ENCODE measurements at regions not wholly inside any gene's neighbourhood (a gene's known extent, or its start where the extent isn't known, plus 50 kb on each side); places are given as distances from the start of the nearest gene placed in this dataset.

DNA sequence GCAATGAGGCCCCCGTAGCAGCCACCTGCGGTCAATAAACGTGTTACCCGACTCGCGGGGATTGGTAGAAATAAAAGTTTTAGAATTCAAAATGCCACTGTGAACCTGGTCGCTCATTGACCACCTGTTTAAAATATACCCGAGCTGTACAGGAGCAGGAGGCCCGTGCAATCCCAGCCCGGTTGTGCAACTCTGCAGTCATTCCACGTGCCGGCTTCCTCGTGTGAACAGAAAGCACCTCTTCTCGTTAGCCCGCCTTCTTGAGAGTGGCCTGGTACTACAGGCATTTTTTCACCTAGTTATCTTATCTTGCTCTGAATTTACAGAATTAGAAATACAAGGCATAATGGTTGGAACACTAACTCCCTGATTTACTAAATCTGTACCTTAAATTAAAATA is 660.7 kb downstream of the GALR1 start:
- TF ChIP-seq EZH2 (IDR thresholded peaks at IDR 0.05; ENCODE audit: low read length, missing control alignments): no peak
- TF ChIP-seq, protein P1, sequence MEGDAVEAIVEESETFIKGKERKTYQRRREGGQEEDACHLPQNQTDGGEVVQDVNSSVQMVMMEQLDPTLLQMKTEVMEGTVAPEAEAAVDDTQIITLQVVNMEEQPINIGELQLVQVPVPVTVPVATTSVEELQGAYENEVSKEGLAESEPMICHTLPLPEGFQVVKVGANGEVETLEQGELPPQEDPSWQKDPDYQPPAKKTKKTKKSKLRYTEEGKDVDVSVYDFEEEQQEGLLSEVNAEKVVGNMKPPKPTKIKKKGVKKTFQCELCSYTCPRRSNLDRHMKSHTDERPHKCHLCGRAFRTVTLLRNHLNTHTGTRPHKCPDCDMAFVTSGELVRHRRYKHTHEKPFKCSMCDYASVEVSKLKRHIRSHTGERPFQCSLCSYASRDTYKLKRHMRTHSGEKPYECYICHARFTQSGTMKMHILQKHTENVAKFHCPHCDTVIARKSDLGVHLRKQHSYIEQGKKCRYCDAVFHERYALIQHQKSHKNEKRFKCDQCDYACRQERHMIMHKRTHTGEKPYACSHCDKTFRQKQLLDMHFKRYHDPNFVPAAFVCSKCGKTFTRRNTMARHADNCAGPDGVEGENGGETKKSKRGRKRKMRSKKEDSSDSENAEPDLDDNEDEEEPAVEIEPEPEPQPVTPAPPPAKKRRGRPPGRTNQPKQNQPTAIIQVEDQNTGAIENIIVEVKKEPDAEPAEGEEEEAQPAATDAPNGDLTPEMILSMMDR (conservative IDR thresholded peaks at IDR 0.05 in 1 of 2, IDR thresholded peaks at IDR 0.05 in 1 of 2; ENCODE audit: low read depth in 1 of 2, low read length in 2 of 2): no peak
- no peak overlapping the region for H3K4me2 ChIP-seq (ENCODE audit: extremely low read depth, insufficient read depth, low read length)
- no peaks in the 10 kb centered on the region for H3K36me3 ChIP-seq (ENCODE audit: control insufficient read depth, insufficient read depth, low read length)
- no peak overlapping the region for H3K27ac ChIP-seq (ENCODE audit: insufficient read depth, low read length)
- no peak overlapping the region for H2AFZ ChIP-seq (ENCODE audit: low read length)
- no peak overlapping the region for H3K4me3 ChIP-seq (replicated peaks in 1 of 4; ENCODE audit: control extremely low read depth in 1 of 4, insufficient read depth in 1 of 4, low read depth in 3 of 4, low read length in 4 of 4)
- no peaks in the 10 kb centered on the region for H3K9me3 ChIP-seq (ENCODE audit: control insufficient read depth, insufficient read depth, low read depth, low read length)
- H4K20me1 ChIP-seq (ENCODE audit: control insufficient read depth, extremely low read depth, insufficient read depth, low read length): no peaks in the 10 kb centered on the region
- no peak overlapping the region for H3K9ac ChIP-seq (ENCODE audit: insufficient read depth, low read length)
- no peaks in the 10 kb centered on the region for H3K4me1 ChIP-seq (ENCODE audit: control insufficient read depth, extremely low read depth, insufficient read depth, low read length)
- DNase-seq (ENCODE audit: low read depth in 2 of 2): no peak
- no peaks in the 10 kb centered on the region for H3K79me2 ChIP-seq (ENCODE audit: control insufficient read depth, insufficient read depth, low read length)
- no peaks in the 10 kb centered on the region for H3K27me3 ChIP-seq (ENCODE audit: control insufficient read depth, insufficient read depth, low read length)

DNA sequence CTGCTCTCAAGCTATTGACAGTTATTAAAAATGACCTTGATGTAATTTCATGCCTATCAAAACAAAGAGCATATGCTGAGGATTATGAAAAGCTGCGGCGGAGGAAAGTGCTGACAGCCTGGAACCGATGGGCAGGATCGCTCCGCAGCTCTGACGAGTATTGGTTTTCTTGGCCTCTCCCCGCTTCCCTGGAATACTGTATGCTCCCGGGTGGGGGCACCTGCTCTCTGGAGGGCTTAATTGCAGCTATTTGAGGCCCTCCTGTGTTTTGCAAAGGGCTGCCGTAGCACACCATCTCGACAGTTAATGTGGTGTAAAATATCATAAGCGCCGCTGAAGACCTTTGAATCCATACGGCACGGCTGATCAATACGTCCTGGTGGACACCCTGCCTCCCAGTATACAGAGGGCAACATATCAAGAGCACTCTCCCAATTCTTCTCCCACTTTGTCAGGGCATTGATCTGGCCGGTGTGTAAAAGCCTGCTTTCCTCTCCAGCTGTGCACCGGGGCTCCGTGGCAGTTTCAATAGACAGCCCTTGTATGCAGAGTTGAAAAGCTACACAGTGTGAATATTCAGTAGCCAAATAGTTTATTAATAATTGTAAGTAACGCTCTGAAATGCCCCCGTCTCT is 662.4 kb downstream of the GALR1 start:
- Histone ChIP-seq H3K79me2 (ENCODE audit: control insufficient read depth, insufficient read depth, low read length) (no peaks in the 10 kb centered on the region), H3K27me3 (ENCODE audit: control insufficient read depth, insufficient read depth, low read length) (no peaks in the 10 kb centered on the region), H3K27ac (ENCODE audit: insufficient read depth, low read length) (no peak overlapping the region), H3K36me3 (ENCODE audit: control insufficient read depth, insufficient read depth, low read length) (no peaks in the 10 kb centered on the region), H4K20me1 (ENCODE audit: control insufficient read depth, extremely low read depth, insufficient read depth, low read length) (no peaks in the 10 kb centered on the region), H3K4me2 (ENCODE audit: extremely low read depth, insufficient read depth, low read length) (no peak overlapping the region), H2AFZ (ENCODE audit: low read length) (no peak overlapping the region), H3K9ac (ENCODE audit: insufficient read depth, low read length) (no peak overlapping the region), H3K4me1 (ENCODE audit: control insufficient read depth, extremely low read depth, insufficient read depth, low read length) (no peaks in the 10 kb centered on the region), H3K9me3 (ENCODE audit: control insufficient read depth, insufficient read depth, low read depth, low read length) (no peaks in the 10 kb centered on the region), H3K4me3 (replicated peaks in 1 of 4; ENCODE audit: control extremely low read depth in 1 of 4, insufficient read depth in 1 of 4, low read depth in 3 of 4, low read length in 4 of 4) (no peak overlapping the region)
- no peak for DNase-seq (ENCODE audit: low read depth in 2 of 2)
- TF ChIP-seq EZH2 (IDR thresholded peaks at IDR 0.05; ENCODE audit: low read length, missing control alignments): no peak
- TF ChIP-seq, protein P1 (conservative IDR thresholded peaks at IDR 0.05 in 1 of 2, IDR thresholded peaks at IDR 0.05 in 1 of 2; ENCODE audit: low read depth in 1 of 2, low read length in 2 of 2): no peak

DNA sequence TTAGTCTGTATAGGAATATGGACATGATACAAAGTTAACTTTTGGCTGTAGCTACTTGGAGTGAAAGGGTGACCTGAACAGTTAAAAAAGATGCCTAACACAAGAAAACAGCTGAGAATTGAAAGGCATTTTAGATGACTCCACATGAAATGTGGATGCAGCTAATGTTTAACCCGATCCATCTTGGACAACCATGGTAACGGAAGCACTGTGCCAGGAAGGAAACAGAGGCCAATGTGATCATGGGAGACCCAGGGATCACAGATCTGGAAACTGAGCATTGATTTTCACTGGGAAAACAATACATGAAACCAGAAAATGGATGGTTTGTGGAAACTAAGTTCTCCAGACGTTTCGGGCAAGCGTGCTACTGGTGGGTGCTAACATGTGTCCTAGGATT is 669.1 kb downstream of the GALR1 start:
- H3K36me3 ChIP-seq (ENCODE audit: control insufficient read depth, insufficient read depth, low read length): no peaks in the 10 kb centered on the region

More for the DNA sequence above, 669.1 kb downstream of the GALR1 start:
- Histone ChIP-seq H3K4me3 (replicated peaks in 1 of 4; ENCODE audit: control extremely low read depth in 1 of 4, insufficient read depth in 1 of 4, low read depth in 3 of 4, low read length in 4 of 4) (no peak overlapping the region), H3K9ac (ENCODE audit: insufficient read depth, low read length) (no peak overlapping the region), H3K9me3 (ENCODE audit: control insufficient read depth, insufficient read depth, low read depth, low read length) (no peaks in the 10 kb centered on the region), H3K4me1 (ENCODE audit: control insufficient read depth, extremely low read depth, insufficient read depth, low read length) (no peaks in the 10 kb centered on the region), H3K79me2 (ENCODE audit: control insufficient read depth, insufficient read depth, low read length) (no peaks in the 10 kb centered on the region), H3K27me3 (ENCODE audit: control insufficient read depth, insufficient read depth, low read length) (no peaks in the 10 kb centered on the region), H3K4me2 (ENCODE audit: extremely low read depth, insufficient read depth, low read length) (no peak overlapping the region), H4K20me1 (ENCODE audit: control insufficient read depth, extremely low read depth, insufficient read depth, low read length) (no peaks in the 10 kb centered on the region), H3K27ac (ENCODE audit: insufficient read depth, low read length) (no peak overlapping the region), H2AFZ (ENCODE audit: low read length) (no peak overlapping the region)
- DNase-seq (ENCODE audit: low read depth in 2 of 2): no peak
- no peak for TF ChIP-seq EZH2 (IDR thresholded peaks at IDR 0.05; ENCODE audit: low read length, missing control alignments)
- TF ChIP-seq, protein P1 (conservative IDR thresholded peaks at IDR 0.05 in 1 of 2, IDR thresholded peaks at IDR 0.05 in 1 of 2; ENCODE audit: low read depth in 1 of 2, low read length in 2 of 2): no peak

Data from fibroblast of lung (primary cell).